ENCODE measurements at regions not wholly inside any gene's neighbourhood (a gene's known extent, or its start where the extent isn't known, plus 50 kb on each side); places are given as distances from the start of the nearest gene placed in this dataset.

GRCh38 chr2:129375632-129376425 is 603.6 kb upstream of the RAB6C start:
- TF ChIP-seq CTCF (IDR thresholded peaks at IDR 0.05; ENCODE audit: low read depth, low read length) = no peak
- no peak for TF ChIP-seq EZH2phosphoT487 (IDR thresholded peaks at IDR 0.05; ENCODE audit: low read depth)
